DOHH2 (cell line): ENCODE measurements at regions not wholly inside any gene's neighbourhood (a gene's known extent, or its start where the extent isn't known, plus 50 kb on each side); places are given as distances from the start of the nearest gene placed in this dataset.

Experiments used
- EZH2phosphoT487 ChIP-seq: fragments of 200-600 bp; sonication (generic); IDR thresholded peaks from 2 replicates; pipeline ENCODE4 v1.6.1; 2017; ENCODE audit warnings: borderline replicate concordance, mild to moderate bottlenecking, antibody characterized with exemption, low read length, moderate library complexity, mixed read lengths
- TF ChIP-seq, protein P1 (sequence below): fragments of 200-600 bp; sonication (generic); IDR thresholded peaks from one replicate; pipeline ENCODE4 v1.5.1; 2014; ENCODE audit warnings: antibody characterized with exemption, mild to moderate bottlenecking, low read depth, low read length; ENCODE audit not compliant: poor library complexity, severe bottlenecking

GRCh38 chr2:239590995-239591915 is 190.4 kb upstream of the HDAC4 start:
- TF ChIP-seq, protein P1, sequence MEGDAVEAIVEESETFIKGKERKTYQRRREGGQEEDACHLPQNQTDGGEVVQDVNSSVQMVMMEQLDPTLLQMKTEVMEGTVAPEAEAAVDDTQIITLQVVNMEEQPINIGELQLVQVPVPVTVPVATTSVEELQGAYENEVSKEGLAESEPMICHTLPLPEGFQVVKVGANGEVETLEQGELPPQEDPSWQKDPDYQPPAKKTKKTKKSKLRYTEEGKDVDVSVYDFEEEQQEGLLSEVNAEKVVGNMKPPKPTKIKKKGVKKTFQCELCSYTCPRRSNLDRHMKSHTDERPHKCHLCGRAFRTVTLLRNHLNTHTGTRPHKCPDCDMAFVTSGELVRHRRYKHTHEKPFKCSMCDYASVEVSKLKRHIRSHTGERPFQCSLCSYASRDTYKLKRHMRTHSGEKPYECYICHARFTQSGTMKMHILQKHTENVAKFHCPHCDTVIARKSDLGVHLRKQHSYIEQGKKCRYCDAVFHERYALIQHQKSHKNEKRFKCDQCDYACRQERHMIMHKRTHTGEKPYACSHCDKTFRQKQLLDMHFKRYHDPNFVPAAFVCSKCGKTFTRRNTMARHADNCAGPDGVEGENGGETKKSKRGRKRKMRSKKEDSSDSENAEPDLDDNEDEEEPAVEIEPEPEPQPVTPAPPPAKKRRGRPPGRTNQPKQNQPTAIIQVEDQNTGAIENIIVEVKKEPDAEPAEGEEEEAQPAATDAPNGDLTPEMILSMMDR, result no peak
- TF ChIP-seq EZH2phosphoT487, result no peak
